ENCODE measurements at regions not wholly inside any gene's neighbourhood (a gene's known extent, or its start where the extent isn't known, plus 50 kb on each side); places are given as distances from the start of the nearest gene placed in this dataset.
"Not testable (repeated sequence)": the region's sequence is repeated elsewhere in the genome, so short reads cannot be mapped to it uniquely, and the experiment has no call there.

GRCh38 chr15:39503526-39503925 lies 77.4 kb upstream of the THBS1 start:
- no peak for DNase-seq (ENCODE audit: low spot score)

- DNase-seq (ENCODE audit: low spot score) = peak; percentile 62
Observed at GRCh38 chr15:39504808-39505207, 76.1 kb upstream of the THBS1 start.

GRCh38 chr15:39506146-39506545 lies 74.7 kb upstream of the THBS1 start:
- no peak for DNase-seq (ENCODE audit: low spot score)

GRCh38 chr15:39508536-39508935 lies 72.3 kb upstream of the THBS1 start:
- no peak for DNase-seq (ENCODE audit: low spot score)

GRCh38 chr15:39510001-39510701 lies 70.7 kb upstream of the THBS1 start:
- no peak for DNase-seq (ENCODE audit: low spot score)

GRCh38 chr15:39511000-39511915 lies 69.6 kb upstream of the THBS1 start:
- peak; percentile 93 for DNase-seq (ENCODE audit: low spot score)

GRCh38 chr15:39511916-39512260 lies 69.0 kb upstream of the THBS1 start:
- peak; percentile 51 for DNase-seq (ENCODE audit: low spot score)

GRCh38 chr15:39512643-39513042 lies 68.2 kb upstream of the THBS1 start:
- no peak for DNase-seq (ENCODE audit: low spot score)

GRCh38 chr15:39513936-39514335 lies 66.9 kb upstream of the THBS1 start:
- DNase-seq (ENCODE audit: low spot score) = no peak

- no peak for DNase-seq (ENCODE audit: low spot score)
Observed at GRCh38 chr15:39514933-39515332, 65.9 kb upstream of the THBS1 start.

GRCh38 chr15:39515765-39516164 lies 65.1 kb upstream of the THBS1 start:
- no peak for DNase-seq (ENCODE audit: low spot score)

GRCh38 chr15:39517122-39517855 lies 63.6 kb upstream of the THBS1 start:
- no peak for DNase-seq (ENCODE audit: low spot score)

GRCh38 chr15:39523968-39524367 lies 56.9 kb upstream of the THBS1 start:
- DNase-seq (ENCODE audit: low spot score) = not testable (repeated sequence)

GRCh38 chr15:39529457-39529856 lies 51.4 kb upstream of the THBS1 start:
- DNase-seq (ENCODE audit: low spot score) = no peak

- DNase-seq (ENCODE audit: low spot score) = peak; percentile 28
Observed at GRCh38 chr15:39530480-39531342, 50.2 kb upstream of the THBS1 start.

All from AG20443 (cell line).